Keratinocyte (primary cell): ENCODE measurements at regions not wholly inside any gene's neighbourhood (a gene's known extent, or its start where the extent isn't known, plus 50 kb on each side); places are given as distances from the start of the nearest gene placed in this dataset.

Experiments
- DNase-seq: peaks from one replicate; pipeline ENCODE4 v3.0.0-alpha.2; 2011; ENCODE audit warnings: low read depth, missing footprints, low spot score
- FAIRE-seq: peaks from 2 replicates; lab custom pipeline; 2011; peaks lifted over from hg19 to GRCh38; lab: Jason Lieb, UNC
- H2AFZ ChIP-seq: 2 replicates; pipeline ENCODE4 v1.6.0; 2012; ENCODE audit warnings: low read length, control low read depth, inconsistent platforms; ENCODE audit not compliant: control insufficient read depth
- H3K27ac ChIP-seq: 2 replicates; pipeline ENCODE4 v1.5.1; 2011; ENCODE audit warnings: low read length; ENCODE audit not compliant: control insufficient read depth, insufficient read depth
- H3K27me3 ChIP-seq: 3 replicates; pipeline ENCODE4 v1.6.0; 2011; ENCODE audit warnings: low read length; ENCODE audit not compliant: control insufficient read depth, insufficient read depth; ENCODE audit errors: extremely low read depth
- H3K36me3 ChIP-seq, 2 experiments: 2 replicates in 1 of 2; 3 replicates in 1 of 2; pipeline ENCODE4 v1.5.1; 2011; ENCODE audit warnings: low read length in 2 of 2, mild to moderate bottlenecking in 1 of 2; ENCODE audit not compliant: control insufficient read depth in 2 of 2, insufficient read depth in 2 of 2; ENCODE audit errors: extremely low read depth in 1 of 2
- H3K4me1 ChIP-seq: 3 replicates; pipeline ENCODE4 v1.5.1; 2011; ENCODE audit warnings: low read length; ENCODE audit not compliant: control insufficient read depth, insufficient read depth; ENCODE audit errors: extremely low read depth
- H3K4me2 ChIP-seq: 3 replicates; pipeline ENCODE4 v1.6.0; 2011; ENCODE audit warnings: low read depth, low read length; ENCODE audit not compliant: control insufficient read depth, insufficient read depth; ENCODE audit errors: extremely low read depth
- H3K4me3 ChIP-seq, 3 experiments: fragments of 200-600 bp in 1 of 3; sonication (generic) in 1 of 3; 2 replicates in 2 of 3; 3 replicates in 1 of 3; pipeline ENCODE4 v1.5.1; 2011 to 2016; ENCODE audit warnings: low read length in 3 of 3, mild to moderate bottlenecking in 3 of 3, control low read depth in 2 of 3, inconsistent platforms in 1 of 3, low read depth in 1 of 3, mixed read lengths in 1 of 3, mixed run types in 1 of 3, moderate library complexity in 1 of 3; ENCODE audit not compliant: control insufficient read depth in 2 of 3, insufficient read depth in 2 of 3; ENCODE audit errors: extremely low read depth in 1 of 3
- H3K79me2 ChIP-seq: 2 replicates; pipeline ENCODE4 v1.6.0; 2012; ENCODE audit warnings: low read length; ENCODE audit not compliant: control insufficient read depth, insufficient read depth
- H3K9ac ChIP-seq: 3 replicates; pipeline ENCODE4 v1.6.0; 2011; ENCODE audit warnings: low read length; ENCODE audit not compliant: control insufficient read depth, insufficient read depth; ENCODE audit errors: extremely low read depth
- H3K9me1 ChIP-seq: 3 replicates; pipeline ENCODE4 v1.6.0; 2011; ENCODE audit warnings: low read length; ENCODE audit not compliant: control insufficient read depth, insufficient read depth; ENCODE audit errors: extremely low read depth
- H3K9me3 ChIP-seq: 2 replicates; pipeline ENCODE4 v1.5.1; 2012; ENCODE audit warnings: low read depth, low read length; ENCODE audit not compliant: control insufficient read depth
- H4K20me1 ChIP-seq: 3 replicates; pipeline ENCODE4 v1.6.0; 2011; ENCODE audit warnings: low read length; ENCODE audit not compliant: control insufficient read depth, insufficient read depth; ENCODE audit errors: extremely low read depth
- EZH2 ChIP-seq: IDR thresholded peaks from one replicate; pipeline ENCODE4 v1.6.1; 2012; ENCODE audit warnings: inconsistent platforms, mild to moderate bottlenecking, low read length, moderate library complexity
- dilution Hi-C: fragments of 300-500 bp; cut with MboI; formaldehyde crosslinking; loops from one replicate; pipeline ENCODE4 v1.7.0; 2020; ENCODE audit warnings: low sequenced_read_pairs; ENCODE audit not compliant: extremely low pct_ligation_motif_present
- TF ChIP-seq, protein P1 (sequence below), 3 experiments: IDR thresholded peaks in 1 of 3; conservative IDR thresholded peaks in 1 of 3; optimal IDR thresholded peaks in 1 of 3; 2 replicates in 2 of 3; 3 replicates in 1 of 3; pipeline versions ENCODE3 to v1.5.1; 2011; ENCODE audit warnings: low read length in 3 of 3, mild to moderate bottlenecking in 3 of 3, moderate library complexity in 2 of 3, control low read depth in 1 of 3, inconsistent platforms in 1 of 3; ENCODE audit not compliant: insufficient read depth in 2 of 3; ENCODE audit errors: extremely low read depth in 1 of 3

DNA sequence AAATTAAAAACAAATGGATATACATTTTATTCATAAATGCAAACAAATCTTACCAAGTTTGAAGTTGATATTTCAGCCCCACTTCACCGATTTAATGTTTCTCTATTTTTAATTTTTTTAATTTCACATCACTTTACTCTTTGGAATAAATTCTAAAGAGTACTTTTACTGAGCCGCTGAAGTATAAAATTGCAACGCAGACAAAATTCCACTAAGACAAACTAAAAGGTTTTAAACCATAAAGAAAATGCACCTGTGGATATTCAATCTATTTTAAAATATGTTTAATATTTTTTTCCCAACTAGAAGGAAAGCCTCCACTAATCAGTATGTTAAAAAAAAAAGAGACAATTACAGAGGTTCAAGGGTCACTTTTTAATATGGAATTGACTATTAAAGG lies 1073.9 kb upstream of the CRIM1 start:
- dilution Hi-C loops, result no loop called here
- no peak overlapping the region for H2AFZ ChIP-seq
- no peak for DNase-seq
- H3K36me3 ChIP-seq, result no peaks in the 10 kb centered on the region
- H3K79me2 ChIP-seq, result no peaks in the 10 kb centered on the region
- TF ChIP-seq, protein P1, sequence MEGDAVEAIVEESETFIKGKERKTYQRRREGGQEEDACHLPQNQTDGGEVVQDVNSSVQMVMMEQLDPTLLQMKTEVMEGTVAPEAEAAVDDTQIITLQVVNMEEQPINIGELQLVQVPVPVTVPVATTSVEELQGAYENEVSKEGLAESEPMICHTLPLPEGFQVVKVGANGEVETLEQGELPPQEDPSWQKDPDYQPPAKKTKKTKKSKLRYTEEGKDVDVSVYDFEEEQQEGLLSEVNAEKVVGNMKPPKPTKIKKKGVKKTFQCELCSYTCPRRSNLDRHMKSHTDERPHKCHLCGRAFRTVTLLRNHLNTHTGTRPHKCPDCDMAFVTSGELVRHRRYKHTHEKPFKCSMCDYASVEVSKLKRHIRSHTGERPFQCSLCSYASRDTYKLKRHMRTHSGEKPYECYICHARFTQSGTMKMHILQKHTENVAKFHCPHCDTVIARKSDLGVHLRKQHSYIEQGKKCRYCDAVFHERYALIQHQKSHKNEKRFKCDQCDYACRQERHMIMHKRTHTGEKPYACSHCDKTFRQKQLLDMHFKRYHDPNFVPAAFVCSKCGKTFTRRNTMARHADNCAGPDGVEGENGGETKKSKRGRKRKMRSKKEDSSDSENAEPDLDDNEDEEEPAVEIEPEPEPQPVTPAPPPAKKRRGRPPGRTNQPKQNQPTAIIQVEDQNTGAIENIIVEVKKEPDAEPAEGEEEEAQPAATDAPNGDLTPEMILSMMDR (optimal IDR thresholded peaks at IDR 0.05 in 1 of 3, IDR thresholded peaks at IDR 0.05 in 1 of 3, conservative IDR thresholded peaks at IDR 0.05 in 1 of 3; ENCODE audit: extremely low read depth in 1 of 3, insufficient read depth in 2 of 3, low read length in 3 of 3), result no peak
- TF ChIP-seq EZH2, result no peak
- H3K9me3 ChIP-seq, result no peaks in the 10 kb centered on the region
- no peak overlapping the region for H3K4me2 ChIP-seq
- H3K27me3 ChIP-seq, result no peaks in the 10 kb centered on the region
- no peak overlapping the region for H3K27ac ChIP-seq
- no peaks in the 10 kb centered on the region for H3K4me1 ChIP-seq
- H3K4me3 ChIP-seq, result no peak overlapping the region
- no peaks in the 10 kb centered on the region for H4K20me1 ChIP-seq
- no peak for FAIRE-seq
- no peaks in the 10 kb centered on the region for H3K9me1 ChIP-seq
- H3K9ac ChIP-seq, result no peak overlapping the region

DNA sequence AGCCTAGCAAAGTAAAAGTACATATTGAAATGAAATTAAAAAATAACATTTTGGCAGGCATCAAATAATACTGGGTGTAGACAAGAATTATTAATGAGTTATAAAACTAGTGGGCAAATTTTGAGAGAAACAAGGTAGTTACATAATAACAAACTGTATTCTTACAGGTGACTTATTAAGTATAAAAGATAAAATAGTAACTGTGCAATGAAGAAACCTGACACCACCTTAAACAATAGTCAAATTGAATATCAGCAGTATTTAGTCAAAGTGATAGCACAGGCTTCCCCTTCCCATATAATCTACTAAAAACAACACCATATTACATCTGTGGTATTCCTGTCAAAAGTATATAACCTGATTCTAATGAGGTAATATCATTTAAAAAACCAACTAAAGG lies 1099.8 kb upstream of the CRIM1 start:
- Histone ChIP-seq H4K20me1 (no peaks in the 10 kb centered on the region), H3K9me1 (no peaks in the 10 kb centered on the region), H3K9ac (no peak overlapping the region), H3K27ac (no peak overlapping the region), H3K79me2 (no peaks in the 10 kb centered on the region), H3K9me3 (no peaks in the 10 kb centered on the region), H2AFZ (no peak overlapping the region), H3K4me3 (no peak overlapping the region), H3K36me3 (no peaks in the 10 kb centered on the region), H3K27me3 (no peaks in the 10 kb centered on the region), H3K4me1 (no peaks in the 10 kb centered on the region), H3K4me2 (no peak overlapping the region)
- TF ChIP-seq EZH2, result no peak
- TF ChIP-seq, protein P1 (optimal IDR thresholded peaks at IDR 0.05 in 1 of 3, IDR thresholded peaks at IDR 0.05 in 1 of 3, conservative IDR thresholded peaks at IDR 0.05 in 1 of 3; ENCODE audit: extremely low read depth in 1 of 3, insufficient read depth in 2 of 3, low read length in 3 of 3), result no peak
- FAIRE-seq (no peak), DNase-seq (no peak)
- dilution Hi-C loops, result no loop called here
